ENCODE measurements at regions not wholly inside any gene's neighbourhood (a gene's known extent, or its start where the extent isn't known, plus 50 kb on each side); places are given as distances from the start of the nearest gene placed in this dataset.
"Not testable (repeated sequence)": the region's sequence is repeated elsewhere in the genome, so short reads cannot be mapped to it uniquely, and the experiment has no call there.

DNA sequence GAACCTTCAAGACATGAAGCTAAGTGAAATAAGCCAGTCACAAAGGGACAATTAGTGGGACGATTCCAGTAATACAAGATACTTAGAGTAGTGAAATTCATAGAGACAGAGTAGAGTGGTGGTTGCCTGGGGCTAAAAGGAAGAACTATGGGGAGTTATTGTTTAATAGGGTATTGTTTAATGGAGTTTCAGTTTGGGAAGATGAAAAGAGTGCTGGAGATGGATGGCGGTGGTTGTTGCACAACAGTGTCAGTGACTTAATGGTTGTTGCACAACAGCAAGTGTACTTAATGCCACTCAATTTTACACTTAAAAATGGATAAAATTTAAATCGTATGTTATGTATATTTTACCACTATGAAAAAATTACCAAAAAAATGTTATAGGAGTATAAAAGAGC, 209.7 kb upstream of the TENT5A start:
- Histone ChIP-seq H3K27me3 (no peaks in the 10 kb centered on the region), H3K36me3 (no peaks in the 10 kb centered on the region), H3K9me3 (peaks cover 0 to 5% (median 0%) of the 10 kb centered on the region in 4 donors), H3K4me3 (no peak overlapping the region), H3K4me1 (no peaks in the 10 kb centered on the region), H3K27ac (no peak overlapping the region)
- 55 to 57% methylated on average over 3 of the region's 3 CpGs for WGBS, 2 donors
- DNase-seq (peak in 1 of 2 donors; percentile 24), ATAC-seq (ENCODE audit: low FRiP score in 2 of 2) (no peak)
- no peak for TF ChIP-seq POLR2A (IDR thresholded peaks at IDR 0.05)
- no peak for TF ChIP-seq EP300 (IDR thresholded peaks at IDR 0.05)
- no peak for TF ChIP-seq POLR2AphosphoS5 (IDR thresholded peaks at IDR 0.05)
- TF ChIP-seq, protein P1, sequence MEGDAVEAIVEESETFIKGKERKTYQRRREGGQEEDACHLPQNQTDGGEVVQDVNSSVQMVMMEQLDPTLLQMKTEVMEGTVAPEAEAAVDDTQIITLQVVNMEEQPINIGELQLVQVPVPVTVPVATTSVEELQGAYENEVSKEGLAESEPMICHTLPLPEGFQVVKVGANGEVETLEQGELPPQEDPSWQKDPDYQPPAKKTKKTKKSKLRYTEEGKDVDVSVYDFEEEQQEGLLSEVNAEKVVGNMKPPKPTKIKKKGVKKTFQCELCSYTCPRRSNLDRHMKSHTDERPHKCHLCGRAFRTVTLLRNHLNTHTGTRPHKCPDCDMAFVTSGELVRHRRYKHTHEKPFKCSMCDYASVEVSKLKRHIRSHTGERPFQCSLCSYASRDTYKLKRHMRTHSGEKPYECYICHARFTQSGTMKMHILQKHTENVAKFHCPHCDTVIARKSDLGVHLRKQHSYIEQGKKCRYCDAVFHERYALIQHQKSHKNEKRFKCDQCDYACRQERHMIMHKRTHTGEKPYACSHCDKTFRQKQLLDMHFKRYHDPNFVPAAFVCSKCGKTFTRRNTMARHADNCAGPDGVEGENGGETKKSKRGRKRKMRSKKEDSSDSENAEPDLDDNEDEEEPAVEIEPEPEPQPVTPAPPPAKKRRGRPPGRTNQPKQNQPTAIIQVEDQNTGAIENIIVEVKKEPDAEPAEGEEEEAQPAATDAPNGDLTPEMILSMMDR (IDR thresholded peaks at IDR 0.05): no peak

- no peak for DNase-seq
- TF ChIP-seq, protein P1 (IDR thresholded peaks at IDR 0.05): no peak
- TF ChIP-seq POLR2A (IDR thresholded peaks at IDR 0.05): no peak
- no peak for TF ChIP-seq POLR2AphosphoS5 (IDR thresholded peaks at IDR 0.05)
- TF ChIP-seq EP300 (IDR thresholded peaks at IDR 0.05): no peak
- no peaks in the 10 kb centered on the region for H3K36me3 ChIP-seq
- H3K27ac ChIP-seq: no peak overlapping the region
- H3K9me3 ChIP-seq: no peaks in the 10 kb centered on the region
- ATAC-seq (ENCODE audit: low FRiP score in 2 of 2): no peak
- no peak overlapping the region for H3K4me3 ChIP-seq
- H3K27me3 ChIP-seq: no peaks in the 10 kb centered on the region
- no peaks in the 10 kb centered on the region for H3K4me1 ChIP-seq
- WGBS, 2 donors: 14 to 30% methylated on average over 1 of the region's 1 CpG
Measured at GRCh38 chr6:81950877-81951276, 198.4 kb upstream of the TENT5A start.

DNA sequence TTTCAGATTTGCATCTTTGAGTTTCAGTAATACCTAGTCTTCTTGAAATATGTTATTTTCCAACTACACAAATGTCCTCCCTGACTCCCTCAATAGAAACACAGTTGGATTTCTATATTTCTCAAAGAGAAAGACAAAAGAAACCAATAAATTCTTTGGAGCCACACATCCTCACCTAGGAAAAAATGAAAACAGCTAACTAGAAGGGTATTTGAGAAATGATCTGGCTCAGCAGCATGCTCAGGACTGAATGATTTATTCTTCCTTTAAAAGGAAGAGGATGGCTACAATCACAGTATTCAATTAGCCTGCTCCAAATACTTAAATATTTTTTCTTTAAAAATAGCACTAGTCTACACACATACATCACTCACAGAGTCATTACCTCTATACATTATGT, 196.4 kb upstream of the TENT5A start:
- H3K4me3 ChIP-seq: no peak overlapping the region
- ATAC-seq (ENCODE audit: low FRiP score in 2 of 2) (no peak), DNase-seq (no peak)
- H3K27ac ChIP-seq: no peak overlapping the region
- TF ChIP-seq, protein P1 (IDR thresholded peaks at IDR 0.05): no peak
- TF ChIP-seq EP300 (IDR thresholded peaks at IDR 0.05): no peak
- no peak for TF ChIP-seq POLR2A (IDR thresholded peaks at IDR 0.05)
- no peak for TF ChIP-seq POLR2AphosphoS5 (IDR thresholded peaks at IDR 0.05)
- no peaks in the 10 kb centered on the region for H3K36me3 ChIP-seq
- H3K9me3 ChIP-seq: no peaks in the 10 kb centered on the region
- H3K27me3 ChIP-seq: no peaks in the 10 kb centered on the region
- H3K4me1 ChIP-seq: no peaks in the 10 kb centered on the region

DNA sequence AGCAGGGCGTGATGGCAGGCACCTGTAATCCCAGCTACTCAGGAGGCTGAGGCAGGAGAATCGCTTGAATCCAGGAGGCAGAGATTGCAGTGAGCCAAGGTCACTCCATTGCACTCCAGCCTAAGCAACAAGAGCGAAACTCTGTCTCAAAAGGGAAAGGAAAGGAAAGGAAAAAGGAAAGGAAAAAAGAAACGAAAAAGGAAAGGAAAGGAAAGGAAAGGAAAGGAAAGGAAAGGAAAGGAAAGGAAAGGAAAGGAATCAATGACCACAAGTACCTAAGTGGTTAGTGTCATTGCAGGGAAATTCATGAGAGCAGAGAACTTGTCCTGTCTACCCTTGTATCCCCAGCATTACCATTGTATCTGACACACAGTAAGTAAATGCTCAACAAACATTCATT, 195.7 kb upstream of the TENT5A start:
- 68 to 85% methylated on average over 4 of the region's 4 CpGs for WGBS, 2 donors
- H3K9me3 ChIP-seq; ATAC-seq (ENCODE audit: low FRiP score in 2 of 2); H3K4me3 ChIP-seq; H3K36me3 ChIP-seq; H3K27ac ChIP-seq; DNase-seq; H3K4me1 ChIP-seq; H3K27me3 ChIP-seq: not testable (repeated sequence)

DNA sequence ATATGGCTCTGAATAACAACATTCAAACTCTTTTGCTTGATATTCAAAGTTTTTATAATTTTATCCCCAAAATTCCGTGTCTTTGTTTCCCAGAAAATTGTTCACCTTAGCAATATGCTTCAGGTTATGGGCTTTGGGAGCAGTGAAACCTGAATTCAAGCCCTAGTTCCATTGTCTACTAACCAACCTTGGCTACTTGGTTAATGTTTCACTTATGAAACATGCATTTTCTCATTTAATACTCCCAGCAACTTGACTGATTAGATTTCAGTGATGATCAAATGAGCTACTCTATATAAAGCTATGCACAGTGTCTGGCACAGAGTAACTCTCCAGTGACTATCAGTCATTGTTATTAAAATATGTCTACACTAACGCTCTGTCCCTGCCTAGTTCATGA, 192.2 kb upstream of the TENT5A start:
- ATAC-seq (ENCODE audit: low FRiP score in 2 of 2) (no peak), DNase-seq (no peak)
- 83 to 88% methylated on average over 2 of the region's 2 CpGs for WGBS, 2 donors
- Histone ChIP-seq H3K9me3 (no peaks in the 10 kb centered on the region), H3K36me3 (no peaks in the 10 kb centered on the region), H3K4me1 (no peaks in the 10 kb centered on the region), H3K27me3 (no peaks in the 10 kb centered on the region), H3K27ac (no peak overlapping the region), H3K4me3 (no peak overlapping the region)
- TF ChIP-seq POLR2AphosphoS5 (IDR thresholded peaks at IDR 0.05): no peak

DNA sequence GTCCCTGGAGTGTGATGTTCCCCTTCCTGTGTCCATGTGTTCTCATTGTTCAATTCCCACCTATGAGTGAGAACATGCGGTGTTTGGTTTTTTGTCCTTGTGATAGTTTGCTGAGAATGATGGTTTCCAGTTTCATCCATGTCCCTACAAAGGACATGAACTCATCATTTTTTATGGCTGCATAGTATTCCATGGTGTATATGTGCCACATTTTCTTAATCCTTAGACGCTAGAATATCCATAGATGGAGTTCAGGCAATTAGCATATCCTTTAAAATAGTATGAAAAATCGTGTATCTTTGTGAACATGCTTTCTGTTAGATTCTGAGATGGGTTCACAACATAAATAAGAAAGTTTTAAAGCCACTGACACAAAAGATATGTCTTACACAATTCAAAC, 190.4 kb upstream of the TENT5A start:
- H3K4me3 ChIP-seq; ATAC-seq (ENCODE audit: low FRiP score in 2 of 2); H3K36me3 ChIP-seq; DNase-seq; H3K27ac ChIP-seq; H3K4me1 ChIP-seq; H3K9me3 ChIP-seq; H3K27me3 ChIP-seq: not testable (repeated sequence)
- 76 to 83% methylated on average over 2 to 3 of the region's 3 CpGs for WGBS, 2 donors

GRCh38 chr6:81942067-81942370, 189.5 kb upstream of the TENT5A start:
- no peak for ATAC-seq (ENCODE audit: low FRiP score in 2 of 2)
- Histone ChIP-seq H3K36me3 (no peaks in the 10 kb centered on the region), H3K27me3 (no peaks in the 10 kb centered on the region), H3K4me3 (no peak overlapping the region), H3K9me3 (no peaks in the 10 kb centered on the region), H3K27ac (no peak overlapping the region), H3K4me1 (peaks cover 0 to 6% (median 3%) of the 10 kb centered on the region in 4 donors)
- 90 to 95% methylated on average over 3 of the region's 3 CpGs for WGBS, 2 donors
- TF ChIP-seq EP300 (IDR thresholded peaks at IDR 0.05): no peak
- no peak for TF ChIP-seq POLR2AphosphoS5 (IDR thresholded peaks at IDR 0.05)
- TF ChIP-seq POLR2A (IDR thresholded peaks at IDR 0.05): no peak
- TF ChIP-seq, protein P1 (IDR thresholded peaks at IDR 0.05): no peak
- no peak for DNase-seq

All from upper lobe of left lung (tissue), 6 donors.